HG03571 (cell line): ENCODE measurements at regions not wholly inside any gene's neighbourhood (a gene's known extent, or its start where the extent isn't known, plus 50 kb on each side); places are given as distances from the start of the nearest gene placed in this dataset.

Experiments used
- ATAC-seq: cut with Tn5 transposase; IDR thresholded peaks from one replicate; pipeline ENCODE4 v1.9.1; 2021; ENCODE audit not compliant: unreplicated experiment

- no peak for ATAC-seq
Measured at GRCh38 chr1:220366269-220366668, 94.0 kb upstream of the RAB3GAP2 start.

GRCh38 chr1:220363196-220363837 lies 91.1 kb upstream of the RAB3GAP2 start:
- no peak for ATAC-seq

GRCh38 chr1:220356981-220357850 lies 85.0 kb upstream of the RAB3GAP2 start:
- ATAC-seq = no peak

- ATAC-seq = no peak
Measured at GRCh38 chr1:220353229-220354012, 81.2 kb upstream of the RAB3GAP2 start.

GRCh38 chr1:220348211-220348610 lies 76.0 kb upstream of the RAB3GAP2 start:
- ATAC-seq = no peak

- ATAC-seq = no peak
Measured at GRCh38 chr1:220347654-220348175, 75.5 kb upstream of the RAB3GAP2 start.

GRCh38 chr1:220344745-220345144 lies 72.5 kb upstream of the RAB3GAP2 start:
- peak; percentile 54 for ATAC-seq

- no peak for ATAC-seq
Measured at GRCh38 chr1:220342853-220343252, 70.6 kb upstream of the RAB3GAP2 start.

GRCh38 chr1:220341126-220341525 lies 68.9 kb upstream of the RAB3GAP2 start:
- ATAC-seq = no peak

- ATAC-seq = no peak
Measured at GRCh38 chr1:220339581-220339980, 67.3 kb upstream of the RAB3GAP2 start.

- ATAC-seq = no peak
Measured at GRCh38 chr1:220338759-220339158, 66.5 kb upstream of the RAB3GAP2 start.

GRCh38 chr1:220336391-220337031 lies 64.3 kb upstream of the RAB3GAP2 start:
- no peak for ATAC-seq

- no peak for ATAC-seq
Measured at GRCh38 chr1:220335668-220336067, 63.4 kb upstream of the RAB3GAP2 start.

- no peak for ATAC-seq
Measured at GRCh38 chr1:220331318-220331717, 59.1 kb upstream of the RAB3GAP2 start.

GRCh38 chr1:220330265-220330664 lies 58.0 kb upstream of the RAB3GAP2 start:
- ATAC-seq = no peak

- no peak for ATAC-seq
Measured at GRCh38 chr1:220327106-220327505, 54.9 kb upstream of the RAB3GAP2 start.

- ATAC-seq = no peak
Measured at GRCh38 chr1:220326578-220326977, 54.3 kb upstream of the RAB3GAP2 start.

GRCh38 chr1:220325306-220325995 lies 53.2 kb upstream of the RAB3GAP2 start:
- ATAC-seq = no peak

GRCh38 chr1:220323717-220324116 lies 51.5 kb upstream of the RAB3GAP2 start:
- no peak for ATAC-seq

GRCh38 chr1:220322570-220322969 lies 50.3 kb upstream of the RAB3GAP2 start:
- no peak for ATAC-seq
